Suprapubic skin (tissue), 4 donors: ENCODE measurements at regions not wholly inside any gene's neighbourhood (a gene's known extent, or its start where the extent isn't known, plus 50 kb on each side); places are given as distances from the start of the nearest gene placed in this dataset.
"Not testable (repeated sequence)": the region's sequence is repeated elsewhere in the genome, so short reads cannot be mapped to it uniquely, and the experiment has no call there.

Experiments used
- EP300 ChIP-seq: sonication (generic); formaldehyde crosslinking; IDR thresholded peaks from one replicate; pipeline ENCODE4 v1.6.1; 2017; ENCODE audit warnings: antibody characterized with exemption
- POLR2A ChIP-seq, 2 donors: fragments of 450-650 bp; IDR thresholded peaks; one replicate each; pipeline ENCODE4 v1.6.1; 2017; ENCODE audit warnings: antibody characterized with exemption in 2 of 2, mild to moderate bottlenecking in 2 of 2, moderate library complexity in 2 of 2
- POLR2AphosphoS5 ChIP-seq, 3 donors: sonication (generic); formaldehyde crosslinking; IDR thresholded peaks; one replicate each; pipeline ENCODE4 v1.6.1; 2017; ENCODE audit warnings: antibody characterized with exemption in 3 of 3
- TF ChIP-seq, protein P1 (sequence below), 2 donors: fragments of 200-600 bp in 1 of 2; fragments of 450-650 bp in 1 of 2; sonication (generic) in 1 of 2; IDR thresholded peaks; one replicate each; pipeline ENCODE4 v1.5.1; 2016 to 2019; ENCODE audit warnings: antibody characterized with exemption in 2 of 2, mild to moderate bottlenecking in 1 of 2, moderate library complexity in 1 of 2

- TF ChIP-seq, protein P1, sequence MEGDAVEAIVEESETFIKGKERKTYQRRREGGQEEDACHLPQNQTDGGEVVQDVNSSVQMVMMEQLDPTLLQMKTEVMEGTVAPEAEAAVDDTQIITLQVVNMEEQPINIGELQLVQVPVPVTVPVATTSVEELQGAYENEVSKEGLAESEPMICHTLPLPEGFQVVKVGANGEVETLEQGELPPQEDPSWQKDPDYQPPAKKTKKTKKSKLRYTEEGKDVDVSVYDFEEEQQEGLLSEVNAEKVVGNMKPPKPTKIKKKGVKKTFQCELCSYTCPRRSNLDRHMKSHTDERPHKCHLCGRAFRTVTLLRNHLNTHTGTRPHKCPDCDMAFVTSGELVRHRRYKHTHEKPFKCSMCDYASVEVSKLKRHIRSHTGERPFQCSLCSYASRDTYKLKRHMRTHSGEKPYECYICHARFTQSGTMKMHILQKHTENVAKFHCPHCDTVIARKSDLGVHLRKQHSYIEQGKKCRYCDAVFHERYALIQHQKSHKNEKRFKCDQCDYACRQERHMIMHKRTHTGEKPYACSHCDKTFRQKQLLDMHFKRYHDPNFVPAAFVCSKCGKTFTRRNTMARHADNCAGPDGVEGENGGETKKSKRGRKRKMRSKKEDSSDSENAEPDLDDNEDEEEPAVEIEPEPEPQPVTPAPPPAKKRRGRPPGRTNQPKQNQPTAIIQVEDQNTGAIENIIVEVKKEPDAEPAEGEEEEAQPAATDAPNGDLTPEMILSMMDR (IDR thresholded peaks at IDR 0.05) = not testable (repeated sequence)
- TF ChIP-seq POLR2A (IDR thresholded peaks at IDR 0.05); POLR2AphosphoS5 (IDR thresholded peaks at IDR 0.05); EP300: not testable (repeated sequence)
These were observed 1208.4 kb upstream of the ADGRB3 start for GRCh38 chr6:67426686-67427085.
